GM21423 (cell line): ENCODE measurements at regions not wholly inside any gene's neighbourhood (a gene's known extent, or its start where the extent isn't known, plus 50 kb on each side); places are given as distances from the start of the nearest gene placed in this dataset.
"Not testable (repeated sequence)": the region's sequence is repeated elsewhere in the genome, so short reads cannot be mapped to it uniquely, and the experiment has no call there.

Source experiments
- ATAC-seq: cut with Tn5 transposase; IDR thresholded peaks from one replicate; pipeline ENCODE4 v1.9.1; 2021; ENCODE audit warnings: mild to moderate bottlenecking, moderate library complexity; ENCODE audit not compliant: unreplicated experiment

DNA sequence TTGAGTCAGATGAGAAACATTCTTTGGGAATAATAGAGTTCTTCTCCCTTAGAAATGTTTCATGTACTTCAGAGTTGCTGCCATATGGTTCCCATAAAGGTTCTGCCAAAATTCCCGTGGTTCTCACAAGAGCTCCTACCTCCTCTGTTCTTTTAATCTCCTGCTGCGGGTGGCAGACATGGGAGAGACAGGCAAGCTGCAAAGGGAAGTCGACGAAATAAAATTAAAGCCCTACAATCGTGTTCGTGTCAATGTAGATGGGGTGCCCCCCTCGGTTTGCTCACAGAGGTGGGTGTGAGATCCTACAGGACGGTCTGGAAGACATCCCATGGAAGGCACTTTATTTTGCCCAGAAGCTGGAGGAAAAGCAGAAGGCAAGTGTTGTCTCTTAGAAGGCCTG, 276.0 kb downstream of the RWDD3 start:
- ATAC-seq: no peak

DNA sequence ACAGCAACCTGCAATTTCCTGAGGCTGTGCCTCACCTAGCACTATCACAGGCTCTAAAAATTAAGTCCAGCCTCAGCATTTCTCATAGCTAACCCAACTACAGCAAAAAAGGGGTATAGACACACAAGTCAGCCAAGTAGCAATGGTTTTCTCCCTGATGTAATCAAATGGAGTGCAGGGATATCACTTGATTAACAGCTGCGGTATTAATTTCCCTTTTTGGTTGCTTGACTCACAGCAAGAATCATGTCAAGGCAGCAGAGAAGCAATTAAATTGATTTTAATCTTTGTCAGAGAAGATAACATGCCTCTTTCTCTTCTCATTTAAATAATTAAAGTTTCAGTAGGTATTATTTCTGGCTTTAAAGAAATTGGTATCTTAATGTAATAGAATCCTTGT, 278.9 kb downstream of the RWDD3 start:
- ATAC-seq: no peak

GRCh38 chr1:95517506-95517905, 283.5 kb downstream of the RWDD3 start:
- no peak for ATAC-seq

- no peak for ATAC-seq
Observed at GRCh38 chr1:95518310-95518709, 284.3 kb downstream of the RWDD3 start.

GRCh38 chr1:95520390-95520789, 286.4 kb downstream of the RWDD3 start:
- ATAC-seq: no peak

GRCh38 chr1:95532335-95532734, 298.3 kb downstream of the RWDD3 start:
- no peak for ATAC-seq

DNA sequence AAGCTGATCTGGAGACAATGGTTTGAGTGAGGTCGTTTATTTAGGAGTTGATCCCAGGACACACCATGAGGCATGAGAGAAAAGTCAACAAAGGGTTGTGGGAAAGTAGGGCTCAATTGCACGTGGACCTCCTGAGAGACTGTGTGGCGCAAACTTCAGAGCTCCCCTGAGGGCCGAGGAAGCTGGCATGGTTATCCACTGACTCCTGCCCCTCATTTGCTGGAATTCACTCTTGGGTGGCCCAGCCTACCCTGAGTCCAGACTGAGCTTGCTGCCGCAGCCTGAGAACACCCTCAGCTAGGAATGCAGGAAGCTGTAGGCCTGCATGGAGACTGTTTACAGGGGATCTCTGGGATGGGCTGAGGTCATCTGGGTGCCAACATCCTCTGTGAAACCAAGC, 301.0 kb downstream of the RWDD3 start:
- ATAC-seq: no peak

DNA sequence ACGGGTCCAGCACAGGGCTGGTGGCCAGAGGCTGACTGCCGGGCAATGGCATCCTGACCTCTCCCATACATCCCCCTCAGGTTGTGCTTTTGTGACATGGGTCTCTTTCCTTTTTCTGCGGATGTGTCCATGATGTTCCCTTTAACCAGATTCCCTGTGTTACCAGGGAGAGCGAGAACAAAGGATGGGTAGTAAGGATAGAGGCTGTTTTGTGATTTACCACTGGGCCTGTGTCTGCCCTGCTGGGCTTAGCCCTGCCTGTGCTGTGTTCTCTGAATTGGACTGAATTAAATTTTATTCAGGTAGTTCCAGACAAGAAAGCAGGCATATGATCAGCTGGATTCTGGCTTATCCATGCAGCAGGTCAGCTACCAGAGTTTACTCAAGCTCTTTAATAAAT, 301.6 kb downstream of the RWDD3 start:
- no peak for ATAC-seq

DNA sequence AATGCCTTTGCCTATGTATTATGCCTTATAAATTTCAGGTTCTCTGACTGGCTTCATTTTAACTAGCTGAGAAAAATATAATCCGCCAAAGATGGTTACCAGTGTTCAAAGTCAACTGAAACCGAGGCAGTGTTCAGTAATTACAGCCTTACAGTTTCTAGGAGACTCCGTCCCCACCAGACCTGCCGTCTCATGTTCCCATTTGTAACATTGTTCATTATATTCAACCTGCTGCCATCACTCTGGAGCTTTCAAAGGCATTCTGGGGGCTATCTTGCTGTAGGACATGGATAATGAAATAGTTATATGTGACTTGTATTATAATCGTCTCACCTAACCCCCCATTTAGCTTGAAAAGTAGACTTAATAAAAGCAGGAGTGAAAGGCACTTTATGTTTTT, 302.5 kb downstream of the RWDD3 start:
- no peak for ATAC-seq

GRCh38 chr1:95537176-95537575, 303.2 kb downstream of the RWDD3 start:
- ATAC-seq: no peak

DNA sequence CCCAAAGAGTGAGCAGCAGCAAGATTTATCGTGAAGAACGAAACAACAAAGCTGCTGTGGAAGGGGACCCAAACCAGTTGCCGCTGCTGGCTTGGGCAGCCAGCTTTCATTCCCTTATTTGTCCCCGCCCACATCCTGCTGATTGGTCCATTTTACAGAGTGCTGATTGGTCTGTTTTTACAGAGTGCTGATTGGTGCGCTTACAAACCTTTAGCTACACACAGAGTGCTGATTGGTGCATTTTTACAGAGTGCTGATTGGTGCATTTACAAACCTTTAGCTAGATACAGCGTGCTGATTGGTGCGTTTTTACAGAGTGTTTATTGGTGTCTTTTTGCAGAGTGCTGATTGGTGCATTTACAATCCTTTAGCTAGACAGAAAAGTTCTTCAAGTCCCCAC, 304.2 kb downstream of the RWDD3 start:
- ATAC-seq: not testable (repeated sequence)

- no peak for ATAC-seq
Observed at GRCh38 chr1:95542936-95543335, 308.9 kb downstream of the RWDD3 start.

GRCh38 chr1:95547005-95547404, 313.0 kb downstream of the RWDD3 start:
- no peak for ATAC-seq

DNA sequence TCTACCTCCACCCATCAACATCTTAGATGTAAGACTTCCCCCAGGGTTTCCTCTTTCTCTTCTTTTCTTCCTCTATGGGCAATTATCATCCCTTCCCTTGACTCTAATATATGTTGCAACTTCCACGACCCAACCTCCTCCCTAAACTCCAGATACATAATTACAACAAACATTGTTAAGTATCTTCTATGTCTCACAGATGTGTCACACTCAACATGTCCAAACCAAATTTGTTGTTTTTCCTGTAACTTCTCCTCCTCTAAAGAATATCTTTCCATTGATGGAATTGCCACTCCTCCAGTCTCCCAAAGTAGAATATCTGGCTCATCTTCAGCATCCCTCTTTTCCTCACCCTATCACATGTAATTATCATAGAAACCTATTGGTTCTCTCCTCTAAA, 314.2 kb downstream of the RWDD3 start:
- ATAC-seq: no peak

GRCh38 chr1:95551201-95551600, 317.2 kb downstream of the RWDD3 start:
- ATAC-seq: no peak

GRCh38 chr1:95553595-95553994, 319.6 kb downstream of the RWDD3 start:
- no peak for ATAC-seq

GRCh38 chr1:95554408-95554807, 320.4 kb downstream of the RWDD3 start:
- no peak for ATAC-seq

DNA sequence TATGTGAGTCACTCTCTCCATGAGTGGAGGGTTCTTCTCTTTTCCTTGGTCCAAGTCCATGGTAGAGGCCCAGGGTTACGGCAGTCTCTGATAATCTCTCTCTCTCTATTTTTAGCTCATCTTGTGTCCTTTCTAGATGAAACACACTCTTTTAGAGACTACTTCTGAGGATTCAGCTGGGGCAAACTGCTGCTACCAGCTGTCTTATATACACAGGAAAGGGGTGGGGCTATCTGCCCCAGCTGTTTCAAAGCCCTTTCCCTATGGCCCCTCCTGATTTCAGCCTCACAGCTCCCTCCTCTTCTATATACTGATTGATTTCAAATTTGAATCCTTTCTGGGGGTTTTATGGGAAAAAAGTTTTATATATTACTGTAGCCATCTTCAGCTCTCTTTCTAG, 324.8 kb downstream of the RWDD3 start:
- no peak for ATAC-seq

DNA sequence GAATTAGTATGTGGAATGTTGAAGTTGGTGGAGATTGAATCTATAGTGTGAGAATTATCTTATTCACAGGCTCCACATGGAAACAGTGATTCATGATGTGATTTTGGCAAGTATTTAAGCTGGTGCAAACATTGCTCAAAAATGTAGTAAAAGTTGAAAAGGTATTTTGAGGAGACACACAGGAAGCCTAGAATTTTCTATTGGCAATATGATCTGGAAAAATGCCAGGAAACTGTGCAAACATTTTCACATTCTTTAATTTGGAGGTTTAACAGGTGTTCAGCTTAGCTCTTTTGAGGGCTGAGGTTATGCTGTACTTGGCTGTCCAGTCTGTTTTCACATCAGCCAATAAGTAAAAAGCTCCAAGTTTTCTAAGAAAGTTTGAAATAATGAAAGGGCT, 327.3 kb downstream of the RWDD3 start:
- ATAC-seq: no peak

GRCh38 chr1:95562230-95562629, 328.2 kb downstream of the RWDD3 start:
- no peak for ATAC-seq

- ATAC-seq: no peak
Observed at GRCh38 chr1:95572002-95572401, 338.0 kb downstream of the RWDD3 start.

DNA sequence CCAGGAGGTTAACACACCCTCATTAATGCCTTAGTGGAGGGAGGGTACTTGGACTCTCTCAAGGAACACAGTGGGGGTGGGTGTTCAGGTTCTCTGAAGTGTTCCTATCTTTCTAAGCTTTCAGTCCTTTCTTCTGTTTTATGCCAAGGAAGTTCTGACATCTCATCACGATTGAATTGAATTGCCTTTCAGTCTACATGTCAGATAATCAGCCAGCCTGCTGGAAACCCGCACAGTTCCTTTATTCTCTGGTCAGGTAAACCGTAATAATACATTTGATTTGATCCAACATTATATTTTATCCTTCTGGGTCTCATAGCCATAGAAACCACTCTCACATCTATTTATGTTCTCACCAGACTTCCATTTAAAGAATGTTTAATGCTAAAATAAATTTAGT, 339.0 kb downstream of the RWDD3 start:
- ATAC-seq: no peak

DNA sequence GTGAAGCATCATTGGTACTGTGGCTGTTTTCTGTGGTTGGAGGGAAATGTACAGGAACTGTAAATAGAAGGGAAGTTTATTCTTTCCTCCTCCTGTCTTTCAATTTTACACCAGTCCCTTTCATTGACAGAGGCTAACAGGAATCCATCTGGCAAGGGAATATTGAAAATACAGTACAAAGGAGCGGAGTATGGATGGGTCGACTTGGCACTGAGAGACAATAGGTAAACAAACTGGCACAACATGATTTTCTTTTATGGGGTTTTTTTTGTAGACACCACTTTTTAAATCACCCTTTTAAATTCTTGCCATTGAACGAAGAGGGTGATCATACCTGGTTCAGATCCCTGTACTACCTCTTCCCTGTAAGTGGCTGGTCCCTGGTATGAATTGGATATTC, 341.3 kb downstream of the RWDD3 start:
- no peak for ATAC-seq

GRCh38 chr1:95578462-95578861, 344.5 kb downstream of the RWDD3 start:
- no peak for ATAC-seq
